HCT116 (cell line): ENCODE measurements at regions not wholly inside any gene's neighbourhood (a gene's known extent, or its start where the extent isn't known, plus 50 kb on each side); places are given as distances from the start of the nearest gene placed in this dataset.

ENCODE experiments used
- ATAC-seq: fragments of 200-7000 bp; cut with Tn5 transposase; 2 replicates; pipeline ENCODE4 v1.9.1; 2020; ENCODE audit warnings: mild to moderate bottlenecking, moderate library complexity
- BruUV-seq: library from RNA; stranded (reverse); fragments of 400-500 nt; replicated peaks from 2 replicates; lab custom pipeline; 2021; lab: Mats Ljungman, UMichigan
- CTCF ChIA-PET: fragments of 300-600 bp; sonication (Branson Sonifier 250); formaldehyde crosslinking; loops from one replicate; lab custom pipeline; 2021; ENCODE audit warnings: antibody characterized with exemption; lab: Charles Lee
- POLR2A ChIA-PET: fragments of 300-600, 350-600 bp; sonication (Branson Sonifier 250); formaldehyde crosslinking; loops from one replicate; lab custom pipeline; 2021; ENCODE audit warnings: antibody characterized with exemption; lab: Charles Lee
- RAD21 ChIA-PET, 2 experiments: fragments of 300-600 bp; sonication (Branson Sonifier 250); formaldehyde crosslinking; loops; one replicate each; lab custom pipeline; 2023; ENCODE audit warnings: low total read pairs in 2 of 2; ENCODE audit not compliant: uncharacterized antibody in 2 of 2, unreplicated experiment in 2 of 2, low non-redundant PET in 1 of 2; lab: Charles Lee
- DNase-seq: peaks from one replicate; pipeline ENCODE4 v3.0.0-alpha.2; 2010; ENCODE audit warnings: low read depth, low spot score
- H2AFZ ChIP-seq: fragments of 200-600 bp; shearing (Covaris generic), sonication (generic); 2 replicates; pipeline ENCODE4 v1.6.1; 2017; ENCODE audit warnings: low read depth, mixed run types, mixed read lengths, antibody characterized with exemption, low read length; ENCODE audit not compliant: poor library complexity, severe bottlenecking
- H3K27ac ChIP-seq: 2 replicates; pipeline ENCODE4 v1.5.1; 2012; ENCODE audit warnings: low read depth, low read length
- H3K27me3 ChIP-seq: fragments of 200-600 bp; sonication (generic); 2 replicates; pipeline ENCODE4 v1.6.1; 2016; ENCODE audit warnings: mixed run types, low read length, mixed read lengths; ENCODE audit not compliant: insufficient read depth
- H3K36me3 ChIP-seq, 2 experiments: fragments of 200-500 bp in 1 of 2; fragments of 200-600 bp in 1 of 2; sonication (Bioruptor generic) in 1 of 2; sonication (generic) in 1 of 2; 2 replicates each; pipeline versions ENCODE4 v1.5.1 to v1.6.1; 2014 to 2016; ENCODE audit warnings: low read length in 2 of 2, inconsistent platforms in 1 of 2, mixed read lengths in 1 of 2, mixed run types in 1 of 2; ENCODE audit not compliant: insufficient read depth in 2 of 2, control insufficient read depth in 1 of 2
- H3K4me1 ChIP-seq, 2 experiments: fragments of 200-600 bp in 1 of 2; sonication (generic) in 1 of 2; 2 replicates each; pipeline versions ENCODE4 v1.5.1 to v1.6.1; 2012 to 2017; ENCODE audit warnings: low read length in 2 of 2, inconsistent platforms in 1 of 2, mild to moderate bottlenecking in 1 of 2, mixed read lengths in 1 of 2, mixed run types in 1 of 2, moderate library complexity in 1 of 2; ENCODE audit not compliant: insufficient read depth in 2 of 2, control insufficient read depth in 1 of 2
- H3K4me2 ChIP-seq: fragments of 200-600 bp; sonication (generic); 2 replicates; pipeline ENCODE4 v1.6.1; 2017; ENCODE audit warnings: mixed run types, low read length, mixed read lengths
- H3K4me3 ChIP-seq, 2 experiments: fragments of 200-600 bp in 1 of 2; sonication (generic) in 1 of 2; replicated peaks in 1 of 2; 2 replicates each; pipeline ENCODE4 v1.5.1; 2011 to 2016; ENCODE audit warnings: low read length in 2 of 2, control low read depth in 1 of 2, low read depth in 1 of 2, mild to moderate bottlenecking in 1 of 2, mixed read lengths in 1 of 2, mixed run types in 1 of 2
- H3K79me2 ChIP-seq: fragments of 200-600 bp; sonication (generic); 2 replicates; pipeline ENCODE4 v1.6.1; 2017; ENCODE audit warnings: mild to moderate bottlenecking, mixed run types, low read length, moderate library complexity, mixed read lengths; ENCODE audit not compliant: insufficient read depth
- H3K9ac ChIP-seq: fragments of 200-600 bp; sonication (generic); 2 replicates; pipeline ENCODE4 v1.6.1; 2016; ENCODE audit warnings: low read length, mixed read lengths
- H3K9me2 ChIP-seq: fragments of 200-600 bp; sonication (generic), shearing (Covaris generic); 2 replicates; pipeline ENCODE4 v1.6.1; 2017; ENCODE audit warnings: mixed run types, mild to moderate bottlenecking, moderate library complexity; ENCODE audit not compliant: insufficient read depth
- H3K9me3 ChIP-seq, 2 experiments: fragments of 200-500 bp in 1 of 2; fragments of 200-600 bp in 1 of 2; sonication (Bioruptor generic) in 1 of 2; sonication (generic) in 1 of 2; 2 replicates each; pipeline ENCODE4 v1.6.1; 2014 to 2017; ENCODE audit warnings: low read length in 2 of 2, mixed read lengths in 2 of 2, inconsistent platforms in 1 of 2, low read depth in 1 of 2, mild to moderate bottlenecking in 1 of 2, mixed run types in 1 of 2, moderate library complexity in 1 of 2; ENCODE audit not compliant: control insufficient read depth in 1 of 2, insufficient read depth in 1 of 2
- H4K20me1 ChIP-seq: fragments of 200-600 bp; sonication (generic), shearing (Covaris generic); 2 replicates; pipeline ENCODE4 v1.6.1; 2017; ENCODE audit warnings: mixed run types, mild to moderate bottlenecking, moderate library complexity; ENCODE audit not compliant: insufficient read depth
- ATF3 ChIP-seq: IDR thresholded peaks from 2 replicates; pipeline ENCODE4 v1.6.1; 2012
- CBX3 ChIP-seq: IDR thresholded peaks from 2 replicates; pipeline ENCODE4 v1.6.1; 2012; ENCODE audit warnings: low read depth
- EGR1 ChIP-seq: IDR thresholded peaks from 2 replicates; pipeline ENCODE4 v1.6.1; 2012; ENCODE audit warnings: low read depth
- ELF1 ChIP-seq: IDR thresholded peaks from 2 replicates; pipeline ENCODE4 v1.6.1; 2012; ENCODE audit warnings: low read depth, borderline replicate concordance
- EZH2 ChIP-seq: fragments of 200-600 bp; sonication (generic); IDR thresholded peaks from 2 replicates; pipeline ENCODE4 v1.6.1; 2017; ENCODE audit warnings: antibody characterized with exemption, mixed run types
- FOSL1 ChIP-seq: IDR thresholded peaks from 2 replicates; pipeline ENCODE4 v1.6.1; 2012; ENCODE audit warnings: low read depth
- JUND ChIP-seq: IDR thresholded peaks from 2 replicates; pipeline ENCODE4 v1.6.1; 2012
- MAX ChIP-seq: IDR thresholded peaks from 2 replicates; pipeline ENCODE4 v1.6.1; 2012
- RAD21 ChIP-seq: IDR thresholded peaks from 2 replicates; pipeline ENCODE4 v1.6.1; 2012; ENCODE audit warnings: low read depth, mild to moderate bottlenecking
- SIN3A ChIP-seq: IDR thresholded peaks from 2 replicates; pipeline ENCODE4 v1.6.1; 2012; ENCODE audit warnings: low read depth
- SRF ChIP-seq: IDR thresholded peaks from 2 replicates; pipeline ENCODE4 v1.6.1; 2012; ENCODE audit warnings: low read depth
- TCF7L2 ChIP-seq: IDR thresholded peaks from 2 replicates; pipeline ENCODE4 v1.7.0; 2011; ENCODE audit warnings: borderline replicate concordance, inconsistent platforms; ENCODE audit not compliant: insufficient read depth, insufficient read length; ENCODE audit errors: extremely low read depth
- ZBTB33 ChIP-seq: IDR thresholded peaks from 2 replicates; pipeline ENCODE4 v1.6.1; 2011; ENCODE audit warnings: mild to moderate bottlenecking, low read length, moderate library complexity; ENCODE audit not compliant: insufficient replicate concordance; ENCODE audit errors: extremely low read depth
- ZNF274 ChIP-seq: fragments of 200-500 bp; sonication (Bioruptor generic); IDR thresholded peaks from 2 replicates; pipeline ENCODE4 v1.6.1; 2014; ENCODE audit warnings: mild to moderate bottlenecking, low read depth, low read length, inconsistent platforms
- intact Hi-C: fragments of 100-400 bp; cut with micrococcal nuclease; formaldehyde crosslinking; loops from 2 replicates; pipeline ENCODE4 v1.10.0; 2022

- no peaks in the 10 kb centered on the region for H3K9me3 ChIP-seq
- no TSS peak for BruUV-seq
- peak overlapping the region; percentile 99 for H3K27ac ChIP-seq
- H3K27me3 ChIP-seq, result no peaks in the 10 kb centered on the region
- H3K79me2 ChIP-seq, result peaks cover 5% of the 10 kb centered on the region; the same call in 1 of the 2 replicates
- peak overlapping the region; percentile 27; the same call in 1 of the 2 replicates for H3K4me2 ChIP-seq
- H4K20me1 ChIP-seq, result no peaks in the 10 kb centered on the region
- H2AFZ ChIP-seq, result peak overlapping the region; percentile 38
- H3K9ac ChIP-seq, result no peak overlapping the region
- H3K36me3 ChIP-seq, result no peaks in the 10 kb centered on the region
- ChIA-PET RAD21 (no interaction called here), POLR2A (interaction anchor here (1.1 to 5.7 kb wide), 3 partner anchors 9 to 46 kb away, joined by 3 to 53 read pairs (median 4); no protein-coding TSS in a partner anchor), CTCF (no interaction called here)
- peaks cover 77 to 97% of the 10 kb centered on the region in 2 experiments for H3K4me1 ChIP-seq
- H3K9me2 ChIP-seq, result no peaks in the 10 kb centered on the region
- TF ChIP-seq FOSL1, result no peak
- TF ChIP-seq ELF1, result no peak
- TF ChIP-seq ZNF274, result no peak
- TF ChIP-seq JUND, result no peak
- no peak for TF ChIP-seq EZH2
- TF ChIP-seq MAX, result no peak
- no peak for TF ChIP-seq RAD21
- no peak for TF ChIP-seq SIN3A
- TF ChIP-seq EGR1, result no peak
- DNase-seq, result no peak
- intact Hi-C loops, result loop anchor here (5.0 kb wide), 1 partner anchor 221 kb away; the partner anchor contains the start of gene MED13L
- ATAC-seq, result no peak
- no peak overlapping the region for H3K4me3 ChIP-seq
These were observed 60.7 kb upstream of the MAP1LC3B2 start for GRCh38 chr12:116498471-116498870.

GRCh38 chr12:116502141-116502725 lies 56.9 kb upstream of the MAP1LC3B2 start:
- peak overlapping the region; percentile 94 for H3K27ac ChIP-seq
- no peak overlapping the region for H2AFZ ChIP-seq
- H4K20me1 ChIP-seq, result no peaks in the 10 kb centered on the region
- BruUV-seq, result no TSS peak
- no peak for ATAC-seq
- intact Hi-C loops, result no loop called here
- no peaks in the 10 kb centered on the region for H3K9me2 ChIP-seq
- H3K4me1 ChIP-seq, result peaks cover 79 to 97% of the 10 kb centered on the region in 2 experiments
- H3K4me3 ChIP-seq, result peak overlapping the region in 1 of 2 experiments; percentile 31; a peak in 2 of 4 replicates
- H3K9ac ChIP-seq, result peak overlapping the region; percentile 81
- POLR2A ChIA-PET, result interaction anchor here (0.6 kb wide), 1 partner anchor 1467 kb away, joined by 4 read pairs; the partner anchor contains the start of gene KSR2
- RAD21 ChIA-PET, result interaction anchor here in 1 of 2 experiments (1.0 kb wide), 1 partner anchor 225 kb away, joined by 3 read pairs; the partner anchor contains the start of gene MED13L
- CTCF ChIA-PET, result no interaction called here
- no peaks in the 10 kb centered on the region for H3K79me2 ChIP-seq
- H3K9me3 ChIP-seq, result no peaks in the 10 kb centered on the region
- no peaks in the 10 kb centered on the region for H3K27me3 ChIP-seq
- H3K36me3 ChIP-seq, result no peaks in the 10 kb centered on the region
- no peak for DNase-seq
- H3K4me2 ChIP-seq, result peak overlapping the region; percentile 75
- TF ChIP-seq MAX, result no peak
- TF ChIP-seq RAD21, result no peak
- TF ChIP-seq ZBTB33, result no peak
- TF ChIP-seq EZH2, result no peak
- TF ChIP-seq TCF7L2, result no peak
- TF ChIP-seq ZNF274, result no peak
- no peak for TF ChIP-seq ATF3
- no peak for TF ChIP-seq SRF
- no peak for TF ChIP-seq SIN3A
- TF ChIP-seq EGR1, result no peak
- TF ChIP-seq CBX3, result no peak
- TF ChIP-seq FOSL1, result no peak
